SK-MEL-5 (cell line): ENCODE measurements at regions not wholly inside any gene's neighbourhood (a gene's known extent, or its start where the extent isn't known, plus 50 kb on each side); places are given as distances from the start of the nearest gene placed in this dataset.

ENCODE experiments used
- DNase-seq: peaks from one replicate; pipeline ENCODE4 v3.0.0-alpha.2; 2016; ENCODE audit warnings: low read depth, low spot score
- in situ Hi-C: cut with HindIII; loops from 2 replicates; pipeline ENCODE4 v1.10.0; 2016; ENCODE audit warnings: low sequenced_read_pairs, high pct_unique_total_duplicates, low pct_unique_long_range_greater_than_20kb

GRCh38 chr14:51479584-51480325, 172.0 kb upstream of the FRMD6 start:
- in situ Hi-C loops = no loop called here
- no peak for DNase-seq

GRCh38 chr14:51481643-51482042, 170.1 kb upstream of the FRMD6 start:
- no peak for DNase-seq
- in situ Hi-C loops = no loop called here

GRCh38 chr14:51482102-51482501, 169.6 kb upstream of the FRMD6 start:
- no peak for DNase-seq
- in situ Hi-C loops = no loop called here

GRCh38 chr14:51484485-51484884, 167.2 kb upstream of the FRMD6 start:
- no peak for DNase-seq
- in situ Hi-C loops = no loop called here

GRCh38 chr14:51485733-51486132, 166.0 kb upstream of the FRMD6 start:
- in situ Hi-C loops = no loop called here
- no peak for DNase-seq

- DNase-seq = no peak
- in situ Hi-C loops = no loop called here
Measured at GRCh38 chr14:51487848-51488247, 163.9 kb upstream of the FRMD6 start.

GRCh38 chr14:51488569-51489220, 163.0 kb upstream of the FRMD6 start:
- in situ Hi-C loops = no loop called here
- DNase-seq = no peak

- no peak for DNase-seq
- in situ Hi-C loops = no loop called here
Measured at GRCh38 chr14:51490205-51490604, 161.5 kb upstream of the FRMD6 start.

GRCh38 chr14:51491036-51491545, 160.6 kb upstream of the FRMD6 start:
- DNase-seq = no peak
- in situ Hi-C loops = no loop called here

- in situ Hi-C loops = no loop called here
- no peak for DNase-seq
Measured at GRCh38 chr14:51491776-51492175, 159.9 kb upstream of the FRMD6 start.

GRCh38 chr14:51495319-51495718, 156.4 kb upstream of the FRMD6 start:
- DNase-seq = peak; percentile 47
- in situ Hi-C loops = no loop called here

GRCh38 chr14:51498411-51499227, 153.1 kb upstream of the FRMD6 start:
- in situ Hi-C loops = no loop called here

GRCh38 chr14:51500776-51501175, 150.9 kb upstream of the FRMD6 start:
- DNase-seq = no peak
- in situ Hi-C loops = no loop called here

More at GRCh38 chr14:51498411-51499227, 153.1 kb upstream of the FRMD6 start:
- no peak for DNase-seq

- no peak for DNase-seq
- in situ Hi-C loops = no loop called here
Measured at GRCh38 chr14:51501746-51502145, 150.0 kb upstream of the FRMD6 start.

- no peak for DNase-seq
- in situ Hi-C loops = no loop called here
Measured at GRCh38 chr14:51504669-51505068, 147.0 kb upstream of the FRMD6 start.

- peak; percentile 42 for DNase-seq
- in situ Hi-C loops = no loop called here
Measured at GRCh38 chr14:51507511-51507905, 144.2 kb upstream of the FRMD6 start.

GRCh38 chr14:51507906-51508511, 143.7 kb upstream of the FRMD6 start:
- peak; percentile 96 for DNase-seq
- in situ Hi-C loops = no loop called here

GRCh38 chr14:51511265-51511664, 140.4 kb upstream of the FRMD6 start:
- in situ Hi-C loops = no loop called here
- DNase-seq = no peak
